ENCODE measurements at regions not wholly inside any gene's neighbourhood (a gene's known extent, or its start where the extent isn't known, plus 50 kb on each side); places are given as distances from the start of the nearest gene placed in this dataset.
A peak's percentile ranks its signal among the peaks of the same experiment; 100 is the strongest.

- no peak for DNase-seq (ENCODE audit: low read depth)
- no peak for TF ChIP-seq CTCF (conservative IDR thresholded peaks at IDR 0.05; ENCODE audit: low read depth, low read length)
- H3K4me3 ChIP-seq (ENCODE audit: low read depth, low read length): no peak overlapping the region
These were observed 1634.6 kb upstream of the AGA start for GRCh38 chr4:179076865-179077264.

GRCh38 chr4:179095585-179096221 lies 1653.5 kb upstream of the AGA start:
- TF ChIP-seq CTCF (conservative IDR thresholded peaks at IDR 0.05; ENCODE audit: low read depth, low read length): no peak
- no peak for DNase-seq (ENCODE audit: low read depth)
- no peak overlapping the region for H3K4me3 ChIP-seq (ENCODE audit: low read depth, low read length)

GRCh38 chr4:179097741-179098140 lies 1655.5 kb upstream of the AGA start:
- H3K4me3 ChIP-seq (ENCODE audit: low read depth, low read length): no peak overlapping the region
- TF ChIP-seq CTCF (conservative IDR thresholded peaks at IDR 0.05; ENCODE audit: low read depth, low read length): no peak
- DNase-seq (ENCODE audit: low read depth): no peak

GRCh38 chr4:179110356-179110755 lies 1668.1 kb upstream of the AGA start:
- no peak for TF ChIP-seq CTCF (conservative IDR thresholded peaks at IDR 0.05; ENCODE audit: low read depth, low read length)
- no peak overlapping the region for H3K4me3 ChIP-seq (ENCODE audit: low read depth, low read length)
- DNase-seq (ENCODE audit: low read depth): peak; percentile 83

- no peak overlapping the region for H3K4me3 ChIP-seq (ENCODE audit: low read depth, low read length)
- no peak for TF ChIP-seq CTCF (conservative IDR thresholded peaks at IDR 0.05; ENCODE audit: low read depth, low read length)
- DNase-seq (ENCODE audit: low read depth): no peak
These were observed 1668.6 kb upstream of the AGA start for GRCh38 chr4:179110816-179111215.

- no peak for TF ChIP-seq CTCF (conservative IDR thresholded peaks at IDR 0.05; ENCODE audit: low read depth, low read length)
- DNase-seq (ENCODE audit: low read depth): no peak
- no peak overlapping the region for H3K4me3 ChIP-seq (ENCODE audit: low read depth, low read length)
These were observed 1670.4 kb upstream of the AGA start for GRCh38 chr4:179112441-179113170.

- no peak overlapping the region for H3K4me3 ChIP-seq (ENCODE audit: low read depth, low read length)
- TF ChIP-seq CTCF (conservative IDR thresholded peaks at IDR 0.05; ENCODE audit: low read depth, low read length): no peak
- DNase-seq (ENCODE audit: low read depth): no peak
These were observed 1672.4 kb upstream of the AGA start for GRCh38 chr4:179114615-179115014.

All from epithelial cell of proximal tubule (primary cell).